ENCODE measurements at regions not wholly inside any gene's neighbourhood (a gene's known extent, or its start where the extent isn't known, plus 50 kb on each side); places are given as distances from the start of the nearest gene placed in this dataset.

- intact Hi-C loops (cut with micrococcal nuclease), result no loop called here
- no peak overlapping the region for H3K4me3 Mint-ChIP-seq
- peaks cover 9% of the 10 kb centered on the region for H3K27me3 Mint-ChIP-seq (ENCODE audit: insufficient read depth)
- H3K27ac Mint-ChIP-seq, result no peak overlapping the region
- H3K36me3 Mint-ChIP-seq (ENCODE audit: low read depth), result no peaks in the 10 kb centered on the region
- no peak for DNase-seq (ENCODE audit: low spot score)
- no peaks in the 10 kb centered on the region for H3K4me1 Mint-ChIP-seq (ENCODE audit: low read depth)
- H3K9me3 Mint-ChIP-seq, result no peaks in the 10 kb centered on the region
These were observed 82.9 kb downstream of the ANKRD60 start for GRCh38 chr20:58145506-58146080.

DNA sequence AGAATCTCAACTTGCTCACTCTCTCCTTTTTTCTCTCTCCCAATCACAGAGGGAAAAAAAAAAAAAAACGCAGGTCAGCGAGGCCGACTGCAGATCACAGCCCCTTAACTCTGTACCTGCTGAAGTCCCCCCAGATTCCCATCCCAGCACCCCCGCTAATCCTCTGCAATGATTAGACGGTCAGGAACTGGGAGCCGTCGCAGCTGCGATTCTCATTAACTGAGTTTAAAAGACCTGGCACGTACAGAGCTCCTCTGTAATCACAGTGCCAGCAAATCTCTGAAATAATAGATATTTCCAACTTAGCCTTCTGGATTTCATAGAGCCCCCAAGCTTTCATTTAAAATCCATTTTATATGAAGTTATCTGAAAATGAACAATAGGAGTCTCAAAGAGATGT is 84.4 kb downstream of the ANKRD60 start:
- no peak overlapping the region for H3K4me3 Mint-ChIP-seq
- intact Hi-C loops (cut with micrococcal nuclease), result no loop called here

GRCh38 chr20:58143531-58143930 is 84.9 kb downstream of the ANKRD60 start:
- peaks cover 2% of the 10 kb centered on the region for H3K27me3 Mint-ChIP-seq (ENCODE audit: insufficient read depth)
- no peak for DNase-seq (ENCODE audit: low spot score)
- H3K4me3 Mint-ChIP-seq, result no peak overlapping the region
- H3K9me3 Mint-ChIP-seq, result no peaks in the 10 kb centered on the region
- H3K27ac Mint-ChIP-seq, result no peak overlapping the region
- intact Hi-C loops (cut with micrococcal nuclease), result no loop called here
- H3K36me3 Mint-ChIP-seq (ENCODE audit: low read depth), result no peaks in the 10 kb centered on the region
- no peaks in the 10 kb centered on the region for H3K4me1 Mint-ChIP-seq (ENCODE audit: low read depth)

More for the DNA sequence above, 84.4 kb downstream of the ANKRD60 start:
- H3K36me3 Mint-ChIP-seq (ENCODE audit: low read depth), result no peaks in the 10 kb centered on the region
- no peaks in the 10 kb centered on the region for H3K4me1 Mint-ChIP-seq (ENCODE audit: low read depth)
- H3K27me3 Mint-ChIP-seq (ENCODE audit: insufficient read depth), result peaks cover 5% of the 10 kb centered on the region
- DNase-seq (ENCODE audit: low spot score), result no peak
- no peaks in the 10 kb centered on the region for H3K9me3 Mint-ChIP-seq
- H3K27ac Mint-ChIP-seq, result no peak overlapping the region

- Mint-ChIP-seq H3K27me3 (ENCODE audit: insufficient read depth) (no peaks in the 10 kb centered on the region), H3K4me1 (ENCODE audit: low read depth) (no peaks in the 10 kb centered on the region), H3K36me3 (ENCODE audit: low read depth) (no peaks in the 10 kb centered on the region), H3K4me3 (no peak overlapping the region), H3K27ac (no peak overlapping the region), H3K9me3 (no peaks in the 10 kb centered on the region)
- no peak for DNase-seq (ENCODE audit: low spot score)
- intact Hi-C loops (cut with micrococcal nuclease), result no loop called here
These were observed 85.6 kb downstream of the ANKRD60 start for GRCh38 chr20:58142843-58143185.

- no peak for DNase-seq (ENCODE audit: low spot score)
- intact Hi-C loops (cut with micrococcal nuclease), result no loop called here
- Mint-ChIP-seq H3K9me3 (no peaks in the 10 kb centered on the region), H3K4me3 (no peak overlapping the region), H3K4me1 (ENCODE audit: low read depth) (no peaks in the 10 kb centered on the region), H3K36me3 (ENCODE audit: low read depth) (no peaks in the 10 kb centered on the region), H3K27ac (no peak overlapping the region), H3K27me3 (ENCODE audit: insufficient read depth) (no peaks in the 10 kb centered on the region)
These were observed 86.2 kb downstream of the ANKRD60 start for GRCh38 chr20:58141971-58142842.

DNA sequence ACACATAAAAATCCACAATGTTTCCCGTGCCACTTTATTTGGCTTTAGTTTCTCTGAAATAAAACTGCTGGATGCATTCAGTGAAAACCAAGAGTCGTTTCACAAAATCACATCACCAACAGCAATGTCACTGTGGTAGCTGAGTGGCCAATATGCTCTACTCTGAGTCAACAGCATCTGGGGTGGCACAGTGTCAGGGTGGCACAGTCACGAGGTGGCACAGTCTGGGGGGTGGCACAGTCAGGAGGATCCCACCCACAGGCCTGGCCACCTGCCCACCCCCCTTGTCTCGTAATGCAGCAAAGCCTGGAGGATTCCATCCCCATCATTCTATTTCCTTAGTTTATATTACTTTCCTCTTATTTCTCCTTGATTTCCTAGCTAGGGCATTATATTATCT is 87.0 kb downstream of the ANKRD60 start:
- DNase-seq (ENCODE audit: low spot score), result no peak
- no peaks in the 10 kb centered on the region for H3K4me1 Mint-ChIP-seq (ENCODE audit: low read depth)
- no peak overlapping the region for H3K4me3 Mint-ChIP-seq
- no peaks in the 10 kb centered on the region for H3K27me3 Mint-ChIP-seq (ENCODE audit: insufficient read depth)
- no peaks in the 10 kb centered on the region for H3K9me3 Mint-ChIP-seq
- intact Hi-C loops (cut with micrococcal nuclease), result no loop called here
- H3K27ac Mint-ChIP-seq, result no peak overlapping the region
- H3K36me3 Mint-ChIP-seq (ENCODE audit: low read depth), result no peaks in the 10 kb centered on the region

DNA sequence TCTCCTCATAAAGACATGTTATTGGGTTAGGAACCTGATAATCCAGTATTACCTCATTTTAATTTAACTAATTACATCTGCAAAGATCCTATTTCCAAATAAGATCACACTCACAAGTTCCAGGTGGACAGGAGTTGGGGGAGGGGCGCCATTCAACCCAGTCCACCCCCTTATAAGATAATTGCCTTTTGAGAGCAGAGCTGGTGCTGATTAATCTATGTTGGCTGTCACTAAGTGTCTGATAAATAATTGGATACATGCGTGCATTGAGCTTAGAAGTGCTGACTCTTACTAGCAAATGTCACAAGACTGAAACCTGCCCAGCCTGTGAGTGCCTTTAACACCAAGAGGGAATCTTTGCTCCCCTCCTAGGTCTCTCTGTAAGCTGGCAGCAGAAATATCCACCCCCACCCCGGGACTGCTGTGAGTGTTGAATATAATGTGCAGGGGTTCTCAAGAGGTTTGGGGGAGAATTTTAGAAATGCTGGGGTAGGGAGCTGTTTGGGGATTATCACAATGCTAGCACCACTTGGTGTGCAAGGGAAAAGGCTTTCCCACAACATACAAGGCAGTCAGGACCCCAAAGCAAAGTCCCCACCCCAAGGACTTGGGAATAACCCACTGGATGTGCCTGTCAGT is 87.5 kb downstream of the ANKRD60 start:
- H3K27ac Mint-ChIP-seq, result no peak overlapping the region
- no peaks in the 10 kb centered on the region for H3K4me1 Mint-ChIP-seq (ENCODE audit: low read depth)
- DNase-seq (ENCODE audit: low spot score), result no peak

GRCh38 chr20:58139849-58140786 is 88.3 kb downstream of the ANKRD60 start:
- intact Hi-C loops (cut with micrococcal nuclease), result no loop called here
- no peak for DNase-seq (ENCODE audit: low spot score)
- H3K4me3 Mint-ChIP-seq, result no peak overlapping the region
- H3K27ac Mint-ChIP-seq, result no peak overlapping the region
- H3K4me1 Mint-ChIP-seq (ENCODE audit: low read depth), result no peaks in the 10 kb centered on the region
- no peaks in the 10 kb centered on the region for H3K27me3 Mint-ChIP-seq (ENCODE audit: insufficient read depth)
- no peaks in the 10 kb centered on the region for H3K36me3 Mint-ChIP-seq (ENCODE audit: low read depth)
- no peaks in the 10 kb centered on the region for H3K9me3 Mint-ChIP-seq

More for the DNA sequence above, 87.5 kb downstream of the ANKRD60 start:
- intact Hi-C loops (cut with micrococcal nuclease), result no loop called here
- Mint-ChIP-seq H3K27me3 (ENCODE audit: insufficient read depth) (no peaks in the 10 kb centered on the region), H3K4me3 (no peak overlapping the region), H3K36me3 (ENCODE audit: low read depth) (no peaks in the 10 kb centered on the region), H3K9me3 (no peaks in the 10 kb centered on the region)

DNA sequence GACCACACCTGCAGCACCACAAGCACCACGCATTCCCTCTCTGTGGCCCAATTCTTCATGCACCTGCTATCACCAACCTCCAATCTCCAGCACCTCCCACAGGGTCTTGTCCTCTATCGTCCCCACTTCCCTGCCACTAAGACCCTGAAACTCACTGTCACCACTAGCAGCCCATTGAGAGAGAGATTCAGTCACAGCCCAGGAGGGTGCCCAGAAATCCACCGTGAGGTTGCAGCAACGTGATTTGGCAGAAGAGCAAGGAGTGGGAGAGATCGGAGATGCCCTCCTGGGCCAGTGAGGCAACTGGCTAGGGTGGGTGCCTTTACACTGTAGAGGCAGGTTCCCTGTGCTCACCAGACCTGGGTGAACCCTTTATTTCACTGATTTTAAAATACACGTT is 90.1 kb downstream of the ANKRD60 start:
- H3K9me3 Mint-ChIP-seq, result no peaks in the 10 kb centered on the region
- H3K4me3 Mint-ChIP-seq, result no peak overlapping the region
- peaks cover 6% of the 10 kb centered on the region for H3K27me3 Mint-ChIP-seq (ENCODE audit: insufficient read depth)
- intact Hi-C loops (cut with micrococcal nuclease), result no loop called here
- H3K27ac Mint-ChIP-seq, result no peak overlapping the region
- no peaks in the 10 kb centered on the region for H3K4me1 Mint-ChIP-seq (ENCODE audit: low read depth)
- DNase-seq (ENCODE audit: low spot score), result no peak
- no peaks in the 10 kb centered on the region for H3K36me3 Mint-ChIP-seq (ENCODE audit: low read depth)

GRCh38 chr20:58137651-58138265 is 90.7 kb downstream of the ANKRD60 start:
- Mint-ChIP-seq H3K27ac (no peak overlapping the region), H3K4me3 (no peak overlapping the region), H3K9me3 (no peaks in the 10 kb centered on the region), H3K36me3 (ENCODE audit: low read depth) (no peaks in the 10 kb centered on the region), H3K27me3 (ENCODE audit: insufficient read depth) (peaks cover 12% of the 10 kb centered on the region), H3K4me1 (ENCODE audit: low read depth) (no peaks in the 10 kb centered on the region)
- no peak for DNase-seq (ENCODE audit: low spot score)
- intact Hi-C loops (cut with micrococcal nuclease), result no loop called here

- no peaks in the 10 kb centered on the region for H3K9me3 Mint-ChIP-seq
- no peaks in the 10 kb centered on the region for H3K4me1 Mint-ChIP-seq (ENCODE audit: low read depth)
- H3K27me3 Mint-ChIP-seq (ENCODE audit: insufficient read depth), result peaks cover 17% of the 10 kb centered on the region
- H3K27ac Mint-ChIP-seq, result no peak overlapping the region
- no peaks in the 10 kb centered on the region for H3K36me3 Mint-ChIP-seq (ENCODE audit: low read depth)
- intact Hi-C loops (cut with micrococcal nuclease), result no loop called here
- H3K4me3 Mint-ChIP-seq, result no peak overlapping the region
- DNase-seq (ENCODE audit: low spot score), result no peak
These were observed 91.2 kb downstream of the ANKRD60 start for GRCh38 chr20:58137236-58137635.

GRCh38 chr20:58136149-58136484 is 92.3 kb downstream of the ANKRD60 start:
- Mint-ChIP-seq H3K27me3 (ENCODE audit: insufficient read depth) (peaks cover 28% of the 10 kb centered on the region), H3K36me3 (ENCODE audit: low read depth) (no peaks in the 10 kb centered on the region), H3K4me1 (ENCODE audit: low read depth) (no peaks in the 10 kb centered on the region), H3K27ac (no peak overlapping the region), H3K4me3 (no peak overlapping the region), H3K9me3 (no peaks in the 10 kb centered on the region)
- intact Hi-C loops (cut with micrococcal nuclease), result no loop called here
- DNase-seq (ENCODE audit: low spot score), result no peak
